ENCODE measurements at regions not wholly inside any gene's neighbourhood (a gene's known extent, or its start where the extent isn't known, plus 50 kb on each side); places are given as distances from the start of the nearest gene placed in this dataset.
"Not testable (repeated sequence)": the region's sequence is repeated elsewhere in the genome, so short reads cannot be mapped to it uniquely, and the experiment has no call there.

GRCh38 chr7:150060259-150061221 lies 186.8 kb downstream of the ATP6V0E2 start:
- in situ Hi-C loops (cut with MboI; ENCODE audit: low pct_unique_long_range_greater_than_20kb, low sequenced_read_pairs, unreplicated experiment); DNase-seq (ENCODE audit: low spot score): not testable (repeated sequence)
- peak; percentile 58 for TF ChIP-seq CTCF (IDR thresholded peaks at IDR 0.05; ENCODE audit: extremely low read depth, insufficient read depth, missing control alignments)

DNA sequence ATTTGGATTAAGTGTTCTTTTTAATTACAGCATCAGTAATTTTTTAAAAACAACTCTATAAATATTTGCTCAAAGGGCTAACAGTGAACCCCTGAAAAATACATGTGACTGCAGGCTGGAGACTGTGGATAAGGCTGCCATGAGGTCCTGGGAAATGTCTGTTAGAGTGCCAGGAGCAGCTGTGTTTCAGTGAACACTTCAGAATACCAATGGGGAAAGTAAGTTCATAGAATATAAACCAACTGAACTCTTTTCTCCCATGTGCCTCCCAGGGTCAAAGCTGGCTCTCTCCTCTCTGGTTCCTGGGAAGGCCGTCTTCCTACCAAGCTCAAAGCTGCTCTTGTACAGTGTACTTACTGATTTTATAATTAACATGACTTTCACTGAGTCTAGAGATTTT lies 189.4 kb downstream of the ATP6V0E2 start:
- in situ Hi-C loops (cut with MboI; ENCODE audit: low pct_unique_long_range_greater_than_20kb, low sequenced_read_pairs, unreplicated experiment); DNase-seq (ENCODE audit: low spot score): not testable (repeated sequence)

DNA sequence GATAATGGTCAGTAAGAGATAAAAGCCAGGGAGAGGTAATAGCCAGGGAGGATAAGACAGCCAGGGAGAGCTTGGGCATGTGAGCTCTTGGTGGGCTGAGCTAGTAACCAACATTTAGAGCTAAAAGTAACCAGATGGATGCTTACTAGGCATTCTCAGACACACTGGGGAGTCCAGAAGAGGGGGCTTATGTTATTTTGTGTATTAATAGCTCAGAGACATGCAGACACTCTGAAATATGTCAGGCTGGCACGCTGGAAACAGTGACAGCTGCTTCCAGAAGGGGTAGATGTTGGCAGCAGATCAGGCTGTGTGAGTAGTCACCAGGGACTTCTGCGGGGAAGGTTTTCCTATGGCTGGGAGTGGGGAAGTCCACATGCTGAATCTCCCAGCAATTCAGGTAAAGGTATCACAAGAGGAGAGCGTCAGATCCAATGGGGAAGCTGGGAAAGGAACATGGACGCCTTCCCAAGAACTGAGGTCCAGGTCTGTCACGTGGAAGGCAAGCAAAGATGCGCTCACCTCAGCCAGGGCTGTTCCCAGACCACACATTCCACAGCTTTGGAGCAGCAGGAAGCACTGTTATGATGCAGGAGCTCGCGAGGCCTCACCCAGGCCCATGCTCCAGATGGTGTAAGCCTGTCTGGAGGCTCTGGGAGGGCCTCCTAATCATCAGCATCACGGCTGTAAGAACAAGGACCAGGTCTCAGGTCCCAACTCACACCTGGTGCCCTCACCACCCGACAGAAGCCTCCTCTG lies 196.0 kb downstream of the ATP6V0E2 start:
- in situ Hi-C loops (cut with MboI; ENCODE audit: low pct_unique_long_range_greater_than_20kb, low sequenced_read_pairs, unreplicated experiment); DNase-seq (ENCODE audit: low spot score): not testable (repeated sequence)

GRCh38 chr7:150077543-150077942 lies 203.8 kb downstream of the ATP6V0E2 start:
- in situ Hi-C loops (cut with MboI; ENCODE audit: low pct_unique_long_range_greater_than_20kb, low sequenced_read_pairs, unreplicated experiment); DNase-seq (ENCODE audit: low spot score): not testable (repeated sequence)

- DNase-seq (ENCODE audit: low spot score); in situ Hi-C loops (cut with MboI; ENCODE audit: low pct_unique_long_range_greater_than_20kb, low sequenced_read_pairs, unreplicated experiment): not testable (repeated sequence)
Observed at GRCh38 chr7:150081865-150082264, 208.1 kb downstream of the ATP6V0E2 start.

DNA sequence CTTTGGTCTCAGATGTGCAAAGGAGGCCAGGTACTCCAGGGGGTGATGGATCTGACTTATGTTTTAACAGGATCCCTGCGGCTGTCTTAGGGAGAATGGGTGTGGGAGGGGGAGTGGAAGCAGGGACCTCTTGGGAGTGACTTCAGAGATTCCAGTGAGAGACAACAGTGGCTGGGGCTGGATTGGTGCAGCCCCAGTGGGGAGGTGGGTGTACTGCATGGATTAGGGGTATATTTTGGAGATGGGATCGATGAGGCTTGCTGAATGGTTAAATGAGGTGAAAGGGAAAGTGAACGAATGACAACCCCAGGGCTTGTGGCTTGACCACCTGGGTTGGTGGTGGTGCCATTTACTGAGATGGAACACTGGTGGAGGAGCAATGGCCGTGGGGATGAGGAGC lies 211.0 kb downstream of the ATP6V0E2 start:
- DNase-seq (ENCODE audit: low spot score); in situ Hi-C loops (cut with MboI; ENCODE audit: low pct_unique_long_range_greater_than_20kb, low sequenced_read_pairs, unreplicated experiment): not testable (repeated sequence)

GRCh38 chr7:150087478-150087877 lies 213.7 kb downstream of the ATP6V0E2 start:
- DNase-seq (ENCODE audit: low spot score); in situ Hi-C loops (cut with MboI; ENCODE audit: low pct_unique_long_range_greater_than_20kb, low sequenced_read_pairs, unreplicated experiment): not testable (repeated sequence)

GRCh38 chr7:150089139-150089538 lies 215.4 kb downstream of the ATP6V0E2 start:
- in situ Hi-C loops (cut with MboI; ENCODE audit: low pct_unique_long_range_greater_than_20kb, low sequenced_read_pairs, unreplicated experiment); DNase-seq (ENCODE audit: low spot score): not testable (repeated sequence)

DNA sequence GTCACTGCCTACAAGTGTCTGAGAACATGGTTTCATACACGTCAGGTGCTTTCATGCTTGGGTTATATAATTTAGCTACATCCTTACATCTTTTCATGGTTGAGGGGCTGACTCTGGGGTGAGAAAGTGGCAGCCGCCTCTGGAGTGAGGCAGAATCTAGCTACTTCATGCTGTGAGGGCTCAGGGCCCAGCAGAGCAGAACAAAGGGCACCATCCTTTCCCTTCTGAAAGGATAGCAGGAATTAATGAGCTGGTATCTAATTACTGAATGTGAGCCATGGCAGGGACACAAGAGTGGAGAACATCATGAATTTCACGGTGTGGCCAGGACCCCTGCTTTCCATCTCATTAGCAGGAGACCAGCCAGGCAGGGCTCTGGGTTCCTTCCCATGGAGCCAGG lies 217.0 kb downstream of the ATP6V0E2 start:
- DNase-seq (ENCODE audit: low spot score); in situ Hi-C loops (cut with MboI; ENCODE audit: low pct_unique_long_range_greater_than_20kb, low sequenced_read_pairs, unreplicated experiment): not testable (repeated sequence)

DNA sequence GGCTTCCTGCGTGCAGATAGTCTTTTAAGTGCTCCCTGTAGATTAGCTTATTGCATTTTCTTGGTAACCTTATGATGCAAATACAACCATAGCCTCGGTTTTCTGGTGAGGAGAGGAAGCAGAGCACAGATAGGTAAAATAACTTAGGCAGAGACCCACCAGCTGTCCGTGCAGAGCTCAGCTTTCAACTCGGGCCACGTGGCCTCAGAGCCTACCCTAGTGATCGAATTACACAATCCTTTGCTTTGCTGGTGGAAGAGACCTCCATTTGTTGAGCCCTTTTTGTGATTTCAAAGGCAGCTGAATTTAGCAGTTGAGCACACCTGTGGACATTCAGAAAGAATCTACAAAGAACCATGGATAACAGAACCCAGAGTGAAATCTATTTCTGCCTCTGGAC lies 220.1 kb downstream of the ATP6V0E2 start:
- in situ Hi-C loops (cut with MboI; ENCODE audit: low pct_unique_long_range_greater_than_20kb, low sequenced_read_pairs, unreplicated experiment) = not testable (repeated sequence)

DNA sequence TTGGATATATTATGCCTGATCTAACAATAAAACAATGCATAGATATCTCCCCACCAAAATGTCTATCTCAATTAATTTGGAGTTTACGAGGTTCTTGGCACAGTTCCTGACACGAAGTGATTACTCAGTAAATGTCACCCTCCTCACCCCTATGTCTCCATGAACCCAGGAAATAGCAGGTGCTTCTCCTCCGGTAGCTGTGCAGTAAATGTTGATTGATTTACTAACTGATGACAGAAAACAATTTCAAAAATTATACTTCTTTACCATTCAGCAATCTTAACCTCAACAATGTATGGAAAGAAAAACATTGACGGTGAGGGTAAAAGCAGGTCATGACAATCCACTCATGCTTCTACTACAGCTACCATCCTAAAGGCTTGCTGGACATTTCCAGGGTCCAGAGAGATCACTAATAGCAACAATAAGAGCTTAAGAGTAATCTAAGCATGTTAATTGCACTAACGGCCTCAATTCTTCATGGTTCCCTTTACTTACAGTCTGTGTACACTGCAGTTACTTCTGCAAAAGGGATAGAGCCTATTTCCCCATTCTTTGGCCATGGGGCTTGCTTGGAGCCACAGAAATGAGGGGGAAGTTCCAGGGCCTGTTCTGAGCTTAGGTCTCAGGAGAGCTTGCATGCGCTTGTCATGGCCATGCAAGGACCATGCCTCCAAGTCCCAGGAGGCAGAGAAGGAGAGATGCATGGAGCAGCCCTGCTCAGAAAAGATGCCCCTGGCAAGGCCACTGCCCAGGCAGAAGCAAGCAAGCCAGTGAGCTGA lies 222.6 kb downstream of the ATP6V0E2 start:
- DNase-seq (ENCODE audit: low spot score); in situ Hi-C loops (cut with MboI; ENCODE audit: low pct_unique_long_range_greater_than_20kb, low sequenced_read_pairs, unreplicated experiment): not testable (repeated sequence)

More for the DNA sequence above, 220.1 kb downstream of the ATP6V0E2 start:
- not testable (repeated sequence) for DNase-seq (ENCODE audit: low spot score)

GRCh38 chr7:150098592-150098991 lies 224.6 kb upstream of the LRRC61 start:
- in situ Hi-C loops (cut with MboI; ENCODE audit: low pct_unique_long_range_greater_than_20kb, low sequenced_read_pairs, unreplicated experiment) = not testable (repeated sequence)

DNA sequence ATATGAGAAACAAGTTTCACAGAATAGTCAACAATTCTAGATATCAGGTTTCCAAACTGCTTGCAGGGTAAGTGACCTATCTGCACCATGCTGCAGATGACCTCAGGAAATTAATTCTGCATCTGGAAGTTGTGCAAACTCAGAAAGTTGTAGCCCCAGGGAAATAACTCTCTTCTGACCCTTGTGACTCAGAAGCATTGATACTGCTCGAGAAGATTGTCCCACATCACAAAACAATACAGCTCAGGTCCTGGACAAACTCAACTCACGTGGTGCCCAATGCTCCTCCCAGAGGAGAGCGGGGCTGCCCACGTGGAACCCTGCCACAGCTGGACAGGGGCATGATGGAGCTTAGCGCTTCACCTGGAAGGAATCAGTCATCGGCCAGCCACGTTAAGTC lies 221.9 kb upstream of the LRRC61 start:
- in situ Hi-C loops (cut with MboI; ENCODE audit: low pct_unique_long_range_greater_than_20kb, low sequenced_read_pairs, unreplicated experiment); DNase-seq (ENCODE audit: low spot score): not testable (repeated sequence)

More at GRCh38 chr7:150098592-150098991, 224.6 kb upstream of the LRRC61 start:
- DNase-seq (ENCODE audit: low spot score) = not testable (repeated sequence)

GRCh38 chr7:150107283-150107682 lies 215.9 kb upstream of the LRRC61 start:
- DNase-seq (ENCODE audit: low spot score); in situ Hi-C loops (cut with MboI; ENCODE audit: low pct_unique_long_range_greater_than_20kb, low sequenced_read_pairs, unreplicated experiment): not testable (repeated sequence)

- not testable (repeated sequence) for DNase-seq (ENCODE audit: low spot score)
Observed at GRCh38 chr7:150110375-150110820, 212.8 kb upstream of the LRRC61 start.

DNA sequence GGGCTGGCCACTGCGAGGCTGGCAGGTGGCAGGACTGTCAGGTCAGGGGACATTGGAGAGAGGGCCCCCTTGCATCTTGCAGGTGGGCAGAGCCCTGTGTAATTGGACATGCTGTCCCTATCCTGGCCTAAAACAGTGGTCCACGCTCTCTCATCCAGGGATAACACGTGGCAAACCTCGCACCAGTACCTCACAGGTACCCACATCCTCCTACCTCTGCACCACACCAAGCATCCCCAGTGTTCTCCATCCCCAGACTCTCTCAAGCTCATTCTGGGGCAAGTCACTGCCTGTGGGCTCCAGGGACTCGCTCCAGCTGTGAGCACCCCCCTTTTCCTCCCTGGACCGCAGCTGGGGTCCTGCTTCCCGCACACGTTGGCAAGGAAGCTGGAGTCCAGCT lies 212.3 kb upstream of the LRRC61 start:
- in situ Hi-C loops (cut with MboI; ENCODE audit: low pct_unique_long_range_greater_than_20kb, low sequenced_read_pairs, unreplicated experiment) = not testable (repeated sequence)

More at GRCh38 chr7:150110375-150110820, 212.8 kb upstream of the LRRC61 start:
- in situ Hi-C loops (cut with MboI; ENCODE audit: low pct_unique_long_range_greater_than_20kb, low sequenced_read_pairs, unreplicated experiment) = not testable (repeated sequence)

More for the DNA sequence above, 212.3 kb upstream of the LRRC61 start:
- DNase-seq (ENCODE audit: low spot score) = not testable (repeated sequence)
